ENCODE measurements at regions not wholly inside any gene's neighbourhood (a gene's known extent, or its start where the extent isn't known, plus 50 kb on each side); places are given as distances from the start of the nearest gene placed in this dataset.

GRCh38 chr3:117556646-117557407 lies 847.2 kb downstream of the TUSC7 start:
- H3K27ac ChIP-seq, result no peak overlapping the region
- no peak overlapping the region for H3K4me3 ChIP-seq

- H3K4me3 ChIP-seq, result no peak overlapping the region
- no peak overlapping the region for H3K27ac ChIP-seq
Measured at GRCh38 chr3:117557464-117558090, 848.0 kb downstream of the TUSC7 start.

- H3K27ac ChIP-seq, result no peak overlapping the region
- no peak overlapping the region for H3K4me3 ChIP-seq
Measured at GRCh38 chr3:117558681-117559080, 849.1 kb downstream of the TUSC7 start.

- no peak overlapping the region for H3K4me3 ChIP-seq
- H3K27ac ChIP-seq, result no peak overlapping the region
Measured at GRCh38 chr3:117562000-117562399, 852.4 kb downstream of the TUSC7 start.

GRCh38 chr3:117563063-117563462 lies 853.5 kb downstream of the TUSC7 start:
- Histone ChIP-seq H3K27ac (no peak overlapping the region), H3K4me3 (no peak overlapping the region)

GRCh38 chr3:117565777-117566176 lies 856.2 kb downstream of the TUSC7 start:
- no peak overlapping the region for H3K27ac ChIP-seq
- H3K4me3 ChIP-seq, result no peak overlapping the region

- Histone ChIP-seq H3K27ac (no peak overlapping the region), H3K4me3 (no peak overlapping the region)
Measured at GRCh38 chr3:117566926-117567325, 857.3 kb downstream of the TUSC7 start.

GRCh38 chr3:117567382-117567781 lies 857.8 kb downstream of the TUSC7 start:
- no peak overlapping the region for H3K4me3 ChIP-seq

GRCh38 chr3:117567906-117568305 lies 858.3 kb downstream of the TUSC7 start:
- H3K27ac ChIP-seq, result no peak overlapping the region
- no peak overlapping the region for H3K4me3 ChIP-seq

More at GRCh38 chr3:117567382-117567781, 857.8 kb downstream of the TUSC7 start:
- no peak overlapping the region for H3K27ac ChIP-seq

- no peak overlapping the region for H3K4me3 ChIP-seq
- H3K27ac ChIP-seq, result no peak overlapping the region
Measured at GRCh38 chr3:117572786-117573185, 863.2 kb downstream of the TUSC7 start.

- Histone ChIP-seq H3K27ac (no peak overlapping the region), H3K4me3 (no peak overlapping the region)
Measured at GRCh38 chr3:117580806-117581205, 871.2 kb downstream of the TUSC7 start.

- H3K4me3 ChIP-seq, result no peak overlapping the region
- no peak overlapping the region for H3K27ac ChIP-seq
Measured at GRCh38 chr3:117586161-117586560, 876.6 kb downstream of the TUSC7 start.

GRCh38 chr3:117587416-117587815 lies 877.8 kb downstream of the TUSC7 start:
- H3K4me3 ChIP-seq, result no peak overlapping the region
- no peak overlapping the region for H3K27ac ChIP-seq

- no peak overlapping the region for H3K27ac ChIP-seq
- no peak overlapping the region for H3K4me3 ChIP-seq
Measured at GRCh38 chr3:117589454-117589853, 879.9 kb downstream of the TUSC7 start.

- H3K4me3 ChIP-seq, result no peak overlapping the region
- H3K27ac ChIP-seq, result no peak overlapping the region
Measured at GRCh38 chr3:117595615-117596014, 886.0 kb downstream of the TUSC7 start.

GRCh38 chr3:117596503-117596902 lies 886.9 kb downstream of the TUSC7 start:
- H3K4me3 ChIP-seq, result no peak overlapping the region
- no peak overlapping the region for H3K27ac ChIP-seq

GRCh38 chr3:117597865-117598264 lies 888.3 kb downstream of the TUSC7 start:
- Histone ChIP-seq H3K4me3 (no peak overlapping the region), H3K27ac (no peak overlapping the region)

- H3K4me3 ChIP-seq, result no peak overlapping the region
Measured at GRCh38 chr3:117600112-117600511, 890.5 kb downstream of the TUSC7 start.

GRCh38 chr3:117600666-117601065 lies 891.1 kb downstream of the TUSC7 start:
- H3K27ac ChIP-seq, result no peak overlapping the region
- H3K4me3 ChIP-seq, result no peak overlapping the region

More at GRCh38 chr3:117600112-117600511, 890.5 kb downstream of the TUSC7 start:
- H3K27ac ChIP-seq, result no peak overlapping the region

- Histone ChIP-seq H3K4me3 (no peak overlapping the region), H3K27ac (peak overlapping the region in 1 of 21 experiments; percentile 51)
Measured at GRCh38 chr3:117602058-117602644, 892.6 kb downstream of the TUSC7 start.

GRCh38 chr3:117603097-117603496 lies 893.5 kb downstream of the TUSC7 start:
- Histone ChIP-seq H3K4me3 (no peak overlapping the region), H3K27ac (peak overlapping the region in 1 of 21 experiments; percentile 51)

Data from skin epidermis (tissue), 12 donors.